ENCODE measurements at regions not wholly inside any gene's neighbourhood (a gene's known extent, or its start where the extent isn't known, plus 50 kb on each side); places are given as distances from the start of the nearest gene placed in this dataset.

DNA sequence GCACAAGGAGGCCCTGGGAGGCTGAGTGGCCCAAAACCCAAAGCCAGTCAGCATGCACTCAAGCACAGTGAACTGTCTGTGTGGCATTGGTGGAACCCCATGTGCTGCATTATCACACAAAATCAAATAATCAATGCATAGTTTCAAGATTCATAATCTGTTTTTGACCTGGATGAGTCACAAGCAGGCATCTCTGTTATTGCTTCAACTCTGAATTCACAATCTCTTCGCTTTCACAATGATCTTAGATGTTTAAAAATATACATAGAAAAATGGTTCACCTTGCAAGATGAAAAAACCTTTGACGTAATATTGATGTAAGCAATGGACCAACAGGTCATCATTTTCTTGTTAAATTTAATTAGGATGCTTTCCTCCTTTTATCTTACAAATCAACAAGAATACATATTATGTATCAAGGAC is 455.4 kb downstream of the IRS2 start:
- TF ChIP-seq, protein P1, sequence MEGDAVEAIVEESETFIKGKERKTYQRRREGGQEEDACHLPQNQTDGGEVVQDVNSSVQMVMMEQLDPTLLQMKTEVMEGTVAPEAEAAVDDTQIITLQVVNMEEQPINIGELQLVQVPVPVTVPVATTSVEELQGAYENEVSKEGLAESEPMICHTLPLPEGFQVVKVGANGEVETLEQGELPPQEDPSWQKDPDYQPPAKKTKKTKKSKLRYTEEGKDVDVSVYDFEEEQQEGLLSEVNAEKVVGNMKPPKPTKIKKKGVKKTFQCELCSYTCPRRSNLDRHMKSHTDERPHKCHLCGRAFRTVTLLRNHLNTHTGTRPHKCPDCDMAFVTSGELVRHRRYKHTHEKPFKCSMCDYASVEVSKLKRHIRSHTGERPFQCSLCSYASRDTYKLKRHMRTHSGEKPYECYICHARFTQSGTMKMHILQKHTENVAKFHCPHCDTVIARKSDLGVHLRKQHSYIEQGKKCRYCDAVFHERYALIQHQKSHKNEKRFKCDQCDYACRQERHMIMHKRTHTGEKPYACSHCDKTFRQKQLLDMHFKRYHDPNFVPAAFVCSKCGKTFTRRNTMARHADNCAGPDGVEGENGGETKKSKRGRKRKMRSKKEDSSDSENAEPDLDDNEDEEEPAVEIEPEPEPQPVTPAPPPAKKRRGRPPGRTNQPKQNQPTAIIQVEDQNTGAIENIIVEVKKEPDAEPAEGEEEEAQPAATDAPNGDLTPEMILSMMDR (conservative IDR thresholded peaks at IDR 0.05; ENCODE audit: low read depth, low read length) = no peak
- peak; percentile 87 for TF ChIP-seq CEBPB (IDR thresholded peaks at IDR 0.05; ENCODE audit: low read depth, low read length)
- no peak for TF ChIP-seq NFE2L2 (IDR thresholded peaks at IDR 0.05; ENCODE audit: low read depth, low read length)
- TF ChIP-seq POLR2A (IDR thresholded peaks at IDR 0.05; ENCODE audit: low read depth, low read length) = no peak
- TF ChIP-seq MAZ (IDR thresholded peaks at IDR 0.05; ENCODE audit: borderline replicate concordance, low read depth, low read length) = no peak
- TF ChIP-seq FOS (IDR thresholded peaks at IDR 0.05; ENCODE audit: low read depth, low read length) = peak; percentile 77; the same call in 1 of the 2 replicates
- TF ChIP-seq MXI1 (IDR thresholded peaks at IDR 0.05; ENCODE audit: borderline replicate concordance, low read depth, low read length) = no peak
- peak; percentile 19; the same call in 1 of the 2 replicates for TF ChIP-seq RAD21 (IDR thresholded peaks at IDR 0.05; ENCODE audit: low read length)
- TF ChIP-seq SMC3 (IDR thresholded peaks at IDR 0.05; ENCODE audit: low read depth, low read length) = no peak
- TF ChIP-seq RCOR1 (IDR thresholded peaks at IDR 0.05; ENCODE audit: insufficient replicate concordance, low read length) = no peak
- TF ChIP-seq RFX5 (IDR thresholded peaks at IDR 0.05; ENCODE audit: low read depth, low read length) = no peak

Data from IMR-90 (cell line).